ENCODE measurements at regions not wholly inside any gene's neighbourhood (a gene's known extent, or its start where the extent isn't known, plus 50 kb on each side); places are given as distances from the start of the nearest gene placed in this dataset.

- no peak for TF ChIP-seq CTCF (IDR thresholded peaks at IDR 0.05)
- no peak for TF ChIP-seq POLR2A (IDR thresholded peaks at IDR 0.05)
Observed at GRCh38 chr12:90343966-90344365, 611.0 kb downstream of the CCER1 start.
